NCI-H1694 (cell line): ENCODE measurements at regions not wholly inside any gene's neighbourhood (a gene's known extent, or its start where the extent isn't known, plus 50 kb on each side); places are given as distances from the start of the nearest gene placed in this dataset.
"Not testable (repeated sequence)": the region's sequence is repeated elsewhere in the genome, so short reads cannot be mapped to it uniquely, and the experiment has no call there.

Experiments used
- DNase-seq: peaks from one replicate; lab custom pipeline; 2025; lab: John Stamatoyannopoulos, UW

DNA sequence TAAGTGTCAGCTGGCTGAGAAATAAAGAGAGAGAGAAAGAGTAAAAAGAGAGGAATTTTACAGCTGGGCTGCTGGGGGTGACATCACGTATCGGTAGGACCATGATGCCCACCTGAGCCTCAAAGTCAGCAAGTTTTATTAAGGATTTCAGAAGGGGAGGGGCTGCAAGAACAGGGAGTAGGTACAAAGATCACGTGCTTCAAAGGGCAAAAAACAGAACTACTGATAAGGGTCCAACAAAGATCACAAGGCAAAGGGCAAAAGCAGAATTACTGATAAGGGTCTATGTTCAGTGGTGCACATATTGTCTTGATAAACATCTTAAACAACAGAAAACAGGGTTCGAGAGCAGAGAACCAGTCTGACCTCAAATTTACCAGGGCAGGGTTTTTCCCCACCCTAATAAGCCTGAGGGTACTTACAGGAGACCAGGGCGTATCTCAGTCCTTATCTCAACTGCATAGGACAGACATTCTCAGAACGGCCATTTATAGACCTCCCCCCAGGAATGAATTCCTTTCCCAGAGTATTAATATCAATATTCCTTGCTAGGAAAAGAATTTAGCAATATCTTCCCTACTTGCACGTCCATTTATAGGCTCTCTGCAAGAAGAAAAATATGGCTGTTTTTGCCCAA lies 128.3 kb upstream of the PZP start:
- not testable (repeated sequence) for DNase-seq

GRCh38 chr12:9335867-9336266 lies 127.7 kb upstream of the PZP start:
- DNase-seq: no peak

DNA sequence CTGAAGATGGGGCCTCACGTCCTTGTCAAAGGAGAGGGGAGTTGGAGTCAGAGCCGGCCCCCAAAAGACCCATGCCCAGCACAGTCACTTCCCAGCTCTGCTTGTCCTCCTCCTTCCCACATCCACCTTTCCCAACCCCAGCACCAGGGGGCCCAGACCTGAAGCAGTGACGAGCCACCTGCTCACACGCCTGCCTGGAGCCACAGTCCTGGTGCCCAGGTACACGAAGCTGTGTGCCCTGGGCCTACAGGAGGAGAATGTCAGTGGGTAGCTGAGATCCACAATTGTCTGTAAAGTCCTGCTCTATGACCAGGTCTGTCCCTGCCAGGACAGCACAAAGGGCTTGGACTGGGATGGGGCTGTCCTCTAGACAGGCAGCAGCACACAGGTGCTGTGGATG lies 126.8 kb upstream of the PZP start:
- DNase-seq: no peak

DNA sequence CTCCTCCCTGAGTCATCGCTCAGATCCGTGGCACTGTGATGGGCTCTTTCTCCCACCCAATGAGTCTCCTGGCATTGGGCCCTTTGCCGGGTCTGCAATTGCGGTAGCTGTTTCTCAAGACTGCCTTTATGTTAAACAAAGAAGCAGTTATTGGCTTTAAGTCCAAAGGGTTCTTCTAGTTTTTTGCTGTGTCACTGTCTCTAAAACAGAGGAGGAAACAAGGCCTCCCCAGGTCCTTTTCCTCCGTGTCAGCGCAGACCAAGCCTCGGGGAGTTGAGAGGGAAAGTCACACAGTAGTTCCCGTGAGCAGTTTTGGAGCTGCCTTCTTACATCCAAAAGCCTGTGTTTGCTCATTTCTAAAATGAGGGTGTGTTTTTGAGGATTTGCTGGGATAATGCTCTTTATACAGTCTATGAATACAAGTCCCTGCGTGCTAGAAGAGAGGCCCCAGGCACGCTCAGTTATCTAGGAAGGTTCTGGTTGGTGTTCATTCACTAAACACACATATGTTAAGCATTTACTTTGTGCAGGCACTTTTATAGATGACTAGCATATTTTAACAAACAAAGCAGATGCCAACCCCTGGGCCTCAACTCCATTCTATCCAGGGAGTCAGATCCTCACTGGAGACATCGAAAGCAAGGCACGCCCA lies 126.0 kb upstream of the PZP start:
- DNase-seq: no peak

GRCh38 chr12:9333161-9333560 lies 125.0 kb upstream of the PZP start:
- no peak for DNase-seq

DNA sequence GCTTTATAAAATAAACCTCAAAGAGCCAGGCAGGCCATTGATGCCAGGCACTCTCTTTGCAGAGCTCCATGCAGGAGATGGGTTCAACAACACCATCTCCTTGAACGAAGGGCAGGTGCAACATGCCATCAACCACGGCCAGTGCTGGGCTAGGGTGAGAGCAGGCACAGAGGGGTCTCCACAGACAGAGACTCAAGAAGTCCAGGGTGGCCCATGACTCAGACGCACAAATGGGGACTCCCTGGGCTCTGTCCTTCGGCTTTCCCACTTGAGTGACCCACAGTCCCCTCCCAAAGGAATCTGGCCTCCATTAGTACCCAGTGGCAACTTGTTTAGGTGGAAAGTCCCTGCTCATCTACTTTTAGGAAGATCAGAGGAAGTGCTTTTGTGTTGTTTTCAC lies 124.4 kb upstream of the PZP start:
- no peak for DNase-seq

DNA sequence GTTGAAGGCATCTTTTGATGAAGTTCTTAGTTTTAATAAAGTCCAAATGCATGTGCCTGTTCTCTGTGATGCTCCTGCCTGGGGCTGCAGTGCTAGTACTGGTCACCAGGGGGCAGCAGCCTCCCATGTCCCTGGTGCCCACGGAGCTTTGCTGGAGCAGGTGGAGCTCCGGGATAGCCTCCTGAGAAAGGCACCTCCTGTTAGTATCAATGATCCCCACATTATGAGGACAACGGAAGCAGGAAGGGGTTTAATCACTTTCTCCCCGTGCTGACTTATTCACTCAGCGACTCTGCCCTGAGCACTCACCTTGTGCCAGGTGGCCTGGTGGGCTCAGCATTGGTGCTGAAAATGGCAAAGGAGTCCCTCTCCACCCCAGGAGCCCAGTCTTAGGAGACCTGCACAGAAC lies 123.0 kb upstream of the PZP start:
- DNase-seq: peak; percentile 23

DNA sequence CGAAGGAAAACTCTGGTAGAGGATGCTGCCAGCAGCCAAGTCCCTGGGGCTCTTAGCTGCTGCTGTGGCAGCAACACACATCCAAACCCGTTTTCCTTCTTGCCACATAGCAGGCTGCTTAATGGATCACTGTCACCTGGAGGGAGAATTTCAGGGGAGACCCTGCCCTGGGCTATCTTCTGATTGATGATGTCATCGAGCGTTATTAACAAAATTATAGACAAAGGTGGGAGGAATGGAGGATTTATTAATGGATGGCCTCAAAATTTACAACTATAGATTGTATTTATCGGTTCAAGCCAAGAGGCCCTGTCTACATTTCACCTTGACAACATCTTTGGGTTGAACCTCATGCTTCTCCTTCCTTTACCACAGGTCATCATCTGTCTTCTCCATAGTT lies 120.8 kb upstream of the PZP start:
- no peak for DNase-seq

GRCh38 chr12:9328065-9328464 lies 119.9 kb upstream of the PZP start:
- DNase-seq: no peak

GRCh38 chr12:9327320-9327719 lies 119.1 kb upstream of the PZP start:
- DNase-seq: no peak

GRCh38 chr12:9326849-9327248 lies 118.7 kb upstream of the PZP start:
- not testable (repeated sequence) for DNase-seq

DNA sequence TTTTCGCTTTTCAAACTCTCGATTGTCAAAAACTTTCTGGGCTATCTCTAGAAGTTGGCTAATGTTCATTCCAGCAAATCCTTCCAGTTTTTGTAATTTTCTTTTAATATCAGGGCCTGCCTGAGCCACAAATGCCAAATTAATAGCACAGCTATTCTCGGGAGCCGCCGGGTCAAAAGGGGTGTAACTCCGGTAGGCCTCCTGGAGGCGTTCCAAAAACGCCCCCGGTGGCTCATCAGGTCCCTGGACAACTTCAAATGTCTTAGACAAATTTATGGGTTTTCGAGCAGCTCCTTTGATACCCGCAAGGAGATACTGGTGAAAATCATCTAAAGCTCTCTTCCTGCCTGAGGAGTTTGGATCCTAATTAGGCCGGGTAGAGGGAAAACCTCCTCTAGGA lies 117.9 kb upstream of the PZP start:
- no peak for DNase-seq

- no peak for DNase-seq
Measured at GRCh38 chr12:9325471-9325870, 117.3 kb upstream of the PZP start.

- no peak for DNase-seq
Measured at GRCh38 chr12:9324782-9325181, 116.6 kb upstream of the PZP start.

DNA sequence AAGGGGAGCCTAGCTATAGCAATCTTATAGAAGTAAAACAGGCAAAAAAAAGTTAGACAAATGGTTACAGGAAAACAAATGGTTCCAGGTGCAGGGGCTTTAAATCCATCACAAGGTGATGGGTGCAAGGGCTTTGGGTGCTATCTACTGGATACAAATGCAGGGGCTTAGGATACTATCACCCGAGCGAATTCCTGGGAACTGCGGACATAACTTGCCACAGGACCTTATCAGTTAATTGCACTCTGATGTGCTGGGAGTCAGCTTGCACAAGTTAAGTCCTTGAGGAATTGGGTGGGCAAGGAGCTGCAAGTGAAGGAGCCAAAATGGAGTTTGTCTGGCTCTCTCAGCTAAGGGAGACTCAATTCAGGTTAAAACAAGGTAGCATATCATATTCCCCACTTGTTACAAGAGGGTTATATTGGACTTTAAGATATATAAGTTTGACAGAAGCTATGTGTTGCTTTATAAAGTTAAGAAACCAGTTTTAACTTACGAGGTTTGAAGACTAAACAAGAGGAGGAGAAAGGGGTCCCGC lies 115.0 kb upstream of the PZP start:
- no peak for DNase-seq

DNA sequence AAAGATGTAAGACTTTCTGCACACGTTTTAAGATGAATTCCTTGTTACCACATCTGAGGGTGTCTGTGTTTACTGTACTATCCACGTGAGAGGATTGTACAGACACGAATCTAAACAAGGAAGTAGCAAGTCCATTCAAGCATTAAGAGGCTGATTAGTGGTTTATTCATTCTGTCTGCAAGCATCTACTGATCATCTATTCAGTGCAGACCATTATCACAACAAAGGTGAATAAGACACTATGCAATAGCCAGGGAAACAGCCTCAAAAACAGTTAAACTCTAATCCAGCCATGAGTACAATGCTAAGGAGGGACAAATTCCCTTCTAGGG lies 111.6 kb upstream of the PZP start:
- DNase-seq: no peak

GRCh38 chr12:9319044-9319841 lies 111.0 kb upstream of the PZP start:
- no peak for DNase-seq

GRCh38 chr12:9313479-9313878 lies 105.3 kb upstream of the PZP start:
- not testable (repeated sequence) for DNase-seq

DNA sequence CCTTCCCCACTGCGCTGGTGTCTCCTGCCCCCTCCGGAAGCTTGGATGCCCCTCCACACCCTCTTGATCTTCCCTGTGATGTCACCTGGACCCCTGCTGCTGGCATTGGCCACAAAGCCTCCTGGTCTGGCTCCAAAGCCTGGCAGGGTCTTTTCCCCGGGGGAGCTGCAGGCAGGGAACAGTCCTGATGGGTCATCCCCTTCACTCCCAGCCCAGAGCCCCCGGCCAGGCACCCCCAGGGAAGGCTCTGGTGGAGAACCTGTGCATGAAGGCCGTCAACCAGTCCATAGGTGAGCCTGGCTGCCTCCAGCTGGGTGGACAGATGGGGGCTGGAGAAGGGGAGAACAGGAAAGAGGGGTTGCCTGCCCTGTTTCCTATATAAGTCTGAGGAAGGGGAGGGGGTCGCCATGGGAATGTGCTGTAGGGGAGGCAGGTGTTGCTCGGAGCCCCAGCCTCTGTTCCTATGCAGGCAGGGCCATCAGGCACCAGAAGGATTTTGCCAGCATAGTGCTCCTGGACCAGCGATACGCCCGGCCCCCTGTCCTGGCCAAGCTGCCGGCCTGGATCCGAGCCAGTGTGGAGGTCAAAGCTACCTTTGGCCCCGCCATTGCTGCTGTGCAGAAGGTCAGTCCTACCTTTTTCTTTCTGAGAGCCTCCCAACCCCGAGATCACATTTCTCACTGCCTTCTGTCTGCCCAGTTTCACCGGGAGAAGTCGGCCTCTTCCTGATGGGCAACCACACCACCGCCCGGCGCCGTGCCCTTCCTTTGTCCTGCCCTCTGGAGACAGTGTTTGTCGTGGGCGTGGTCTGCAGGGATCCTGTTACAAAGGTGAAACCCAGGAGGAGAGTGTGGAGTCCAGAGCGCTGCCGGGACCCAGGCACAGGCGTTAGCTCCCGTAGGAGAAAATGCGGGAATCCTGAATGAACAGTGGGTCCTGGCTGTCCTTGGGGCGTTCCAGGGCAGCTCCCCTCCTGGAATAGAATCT lies 104.5 kb upstream of the PZP start:
- not testable (repeated sequence) for DNase-seq

DNA sequence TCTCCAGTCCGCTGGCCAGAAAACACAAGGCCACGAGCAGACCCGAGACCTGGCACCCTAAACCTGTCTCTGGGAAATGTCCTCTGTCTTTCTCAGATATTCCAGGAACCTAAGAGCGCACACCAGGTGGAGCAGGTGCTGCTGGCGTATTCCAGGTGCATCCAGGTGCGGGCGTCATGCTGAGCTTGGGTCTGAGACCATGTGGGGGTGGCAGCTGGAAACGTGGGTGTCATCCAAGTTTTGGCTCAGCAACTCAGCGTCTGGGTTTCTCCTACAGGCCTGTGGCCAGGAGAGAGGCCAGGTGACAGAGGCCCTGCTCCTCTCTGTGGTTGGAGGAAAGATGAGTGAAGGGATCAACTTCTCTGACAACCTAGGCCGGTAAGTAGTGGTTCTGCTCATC lies 103.3 kb upstream of the PZP start:
- not testable (repeated sequence) for DNase-seq

- not testable (repeated sequence) for DNase-seq
Measured at GRCh38 chr12:9310645-9311044, 102.5 kb upstream of the PZP start.

- DNase-seq: not testable (repeated sequence)
Measured at GRCh38 chr12:9309749-9310148, 101.6 kb upstream of the PZP start.
